Amygdala (tissue), 56 donors: ENCODE measurements at regions not wholly inside any gene's neighbourhood (a gene's known extent, or its start where the extent isn't known, plus 50 kb on each side); places are given as distances from the start of the nearest gene placed in this dataset.

Experiments used
- DNase-seq, 56 donors: peaks; one replicate each; lab custom pipeline; 2025; lab: John Stamatoyannopoulos, UW

DNA sequence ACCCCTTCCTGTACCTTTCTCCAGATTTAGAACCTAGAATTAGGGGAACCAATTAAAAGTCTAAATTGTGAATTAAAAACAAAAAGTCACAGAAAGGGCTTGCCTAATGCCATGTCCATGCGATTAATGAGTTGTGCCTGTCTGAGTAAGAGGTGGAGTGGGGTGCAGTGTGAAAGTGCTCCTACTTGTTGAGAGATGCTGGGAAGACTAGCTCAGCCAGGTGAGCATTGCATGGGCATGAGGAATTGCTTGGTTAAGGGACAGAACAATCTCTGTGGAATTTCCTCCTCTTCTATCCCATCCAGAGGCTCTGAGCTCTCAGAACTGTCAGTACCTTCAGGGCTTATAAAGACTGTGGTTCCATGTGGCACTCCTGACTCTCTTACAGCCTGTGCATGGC is 159.0 kb upstream of the UBL3 start:
- DNase-seq: no peak

DNA sequence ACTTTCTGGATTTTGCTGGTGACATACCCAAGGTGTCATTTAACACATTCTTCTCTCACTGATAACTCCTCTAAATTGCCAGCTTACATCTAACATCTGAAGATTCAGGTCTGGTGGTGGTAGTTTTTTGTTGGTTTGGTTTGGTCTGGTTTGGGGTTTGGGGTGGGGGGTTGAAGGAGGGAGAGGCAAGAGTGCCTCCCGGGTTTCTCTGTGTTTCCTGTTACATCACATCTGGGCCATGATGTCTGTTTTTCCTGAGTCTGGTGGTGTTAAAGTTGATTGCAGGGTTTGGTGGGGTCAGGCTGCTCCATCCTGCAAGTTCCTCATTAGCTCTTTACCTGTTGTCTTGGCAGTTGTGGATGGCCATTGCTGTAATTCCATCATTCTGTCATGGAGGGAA is 155.8 kb upstream of the UBL3 start:
- DNase-seq: no peak

DNA sequence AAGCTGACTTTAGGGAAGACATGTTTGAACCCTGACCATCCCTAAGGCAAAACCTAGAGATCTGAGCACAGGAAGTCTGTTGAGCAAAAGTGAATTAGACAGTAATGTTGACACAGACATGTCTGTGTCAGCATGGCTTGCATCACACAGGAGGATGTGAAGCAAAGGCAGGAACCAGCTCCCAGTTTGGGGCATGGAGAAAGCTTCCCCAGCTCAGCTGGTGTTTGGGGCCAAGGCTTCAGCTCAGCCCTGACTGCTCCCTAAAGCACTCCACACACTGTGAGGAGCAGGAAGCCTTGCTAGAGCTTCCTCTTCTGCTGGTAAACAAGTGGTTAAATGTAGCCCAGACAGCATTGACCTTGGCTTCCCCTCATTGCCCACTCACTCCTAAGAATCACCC is 153.8 kb upstream of the UBL3 start:
- no peak for DNase-seq

DNA sequence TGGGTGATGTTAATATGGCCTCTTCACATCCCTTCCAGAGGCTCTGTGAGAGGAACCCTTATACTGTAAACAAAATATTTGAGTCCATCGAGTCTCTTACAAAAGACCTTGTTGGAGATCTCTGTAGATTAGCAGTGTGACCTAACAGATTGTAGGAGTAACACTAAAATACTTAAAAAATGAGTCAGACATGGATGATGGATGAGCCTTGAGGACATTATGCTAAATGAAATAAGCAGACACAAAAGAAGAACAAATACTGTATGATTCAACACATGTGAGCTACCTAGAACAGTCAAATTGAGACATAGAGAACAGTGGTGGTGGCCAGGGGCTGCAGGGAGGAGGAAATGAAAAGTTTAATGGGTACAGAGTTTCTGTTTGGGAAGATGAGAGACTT is 152.2 kb upstream of the UBL3 start:
- no peak for DNase-seq

DNA sequence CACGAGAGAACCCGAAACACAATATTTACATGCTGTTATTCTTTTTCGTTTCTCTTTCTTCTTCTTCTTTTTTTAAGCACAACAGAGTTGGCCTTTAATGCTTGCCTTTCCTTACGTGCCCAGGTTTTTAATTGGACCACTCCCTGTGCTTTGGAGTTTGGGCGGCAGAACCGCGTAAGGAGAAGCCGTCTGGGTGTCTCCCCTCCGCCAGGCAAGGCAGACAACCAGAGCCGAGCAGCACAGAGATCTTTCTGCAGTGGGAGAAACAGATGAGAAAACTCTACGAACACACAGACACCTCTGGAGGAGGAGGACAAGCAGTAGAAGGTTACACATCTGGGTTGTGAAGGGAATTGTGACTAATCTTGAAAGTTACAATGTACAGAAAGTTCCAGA is 150.0 kb upstream of the UBL3 start:
- no peak for DNase-seq

DNA sequence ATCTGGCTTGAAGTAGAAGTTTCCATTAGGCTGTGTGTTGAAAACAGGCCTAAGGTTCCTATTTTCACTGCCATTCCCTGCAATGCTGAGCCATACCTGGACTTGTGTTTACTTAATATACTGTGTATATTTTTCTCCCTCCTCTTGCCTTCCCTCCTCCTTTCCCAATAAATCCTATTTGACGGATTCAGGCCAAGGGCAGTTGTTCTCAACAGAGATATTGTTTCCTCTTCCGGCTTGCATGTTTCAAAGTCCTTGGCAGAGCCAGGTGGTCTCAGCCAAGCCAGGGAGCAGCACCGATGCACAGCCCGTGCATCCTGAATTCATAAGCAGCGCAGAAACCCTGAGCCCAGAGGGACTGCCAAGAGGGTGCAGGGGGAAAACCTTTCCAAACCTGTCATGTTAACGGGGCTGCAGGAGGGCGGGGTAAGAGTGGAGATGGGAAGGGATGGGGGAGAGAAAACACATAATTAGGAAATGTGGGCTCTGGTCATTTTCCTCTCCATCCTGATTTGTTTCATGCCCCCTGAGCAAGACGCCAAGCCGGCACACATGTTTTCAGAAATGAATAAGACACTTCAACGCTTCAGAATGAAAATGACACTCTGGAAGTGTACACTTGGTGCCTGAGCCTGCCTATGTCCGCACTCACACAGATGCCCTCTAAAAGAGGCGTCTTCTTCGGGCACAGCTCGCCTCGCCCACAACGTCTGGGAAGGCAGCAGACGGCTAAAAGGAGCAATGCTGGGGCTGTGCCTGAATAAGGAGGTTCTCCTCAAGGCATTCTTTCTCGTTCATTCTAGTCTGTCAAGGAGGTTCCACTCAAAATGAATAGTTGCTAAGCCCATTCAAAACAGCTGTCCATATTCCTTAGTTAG is 149.3 kb upstream of the UBL3 start:
- no peak for DNase-seq

DNA sequence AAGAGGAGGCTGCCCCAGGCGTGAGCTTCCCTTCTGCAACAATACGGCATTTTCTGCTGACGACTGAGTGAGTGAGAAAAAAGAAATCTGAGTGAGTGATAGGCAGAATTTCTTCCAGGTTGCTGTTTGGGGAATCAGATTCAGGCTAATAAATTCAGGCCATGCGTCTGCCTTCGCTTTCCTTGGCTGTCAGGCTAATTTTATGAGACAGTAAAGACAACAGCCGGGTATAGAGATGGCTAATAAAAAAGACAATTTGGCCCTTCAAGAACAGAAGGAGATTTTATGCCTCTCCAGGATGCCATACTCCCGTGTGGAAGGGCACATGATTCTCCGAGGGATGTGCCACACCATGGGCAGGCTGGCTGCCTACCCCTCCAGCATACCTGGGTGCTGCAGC is 145.9 kb upstream of the UBL3 start:
- DNase-seq: no peak

DNA sequence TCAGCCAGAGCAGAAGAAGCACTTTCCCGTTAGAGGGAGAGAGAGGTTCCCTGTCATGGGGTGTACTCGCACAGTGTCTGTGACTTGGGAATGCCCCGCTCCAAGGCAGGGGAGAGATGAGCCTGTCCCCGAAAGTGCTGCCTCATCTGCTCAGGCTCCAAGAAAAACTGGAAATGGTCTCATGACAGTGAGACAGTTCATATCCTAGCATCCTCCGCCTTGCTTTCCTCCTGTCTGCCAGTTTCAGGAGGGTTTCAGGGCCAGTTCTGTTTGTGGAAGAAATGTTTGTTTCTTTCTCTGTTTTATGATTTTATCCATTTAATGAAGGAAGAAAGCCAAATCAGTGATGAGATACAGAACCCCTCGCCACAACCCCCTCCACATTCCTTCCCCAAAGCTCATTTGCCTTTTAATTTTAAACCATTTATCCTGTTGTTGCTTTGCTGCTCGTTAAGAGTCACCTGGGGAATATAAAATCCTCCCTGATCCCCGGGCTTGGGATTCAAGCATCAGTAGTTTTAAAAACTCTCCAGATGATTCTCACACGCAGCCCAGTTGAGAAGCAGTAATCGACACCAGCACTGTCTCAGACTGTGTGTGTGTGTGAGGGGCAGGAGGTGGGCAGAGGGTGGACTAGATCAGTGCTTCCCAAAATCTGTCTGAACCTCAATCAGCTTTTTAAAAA is 144.6 kb upstream of the UBL3 start:
- no peak for DNase-seq

DNA sequence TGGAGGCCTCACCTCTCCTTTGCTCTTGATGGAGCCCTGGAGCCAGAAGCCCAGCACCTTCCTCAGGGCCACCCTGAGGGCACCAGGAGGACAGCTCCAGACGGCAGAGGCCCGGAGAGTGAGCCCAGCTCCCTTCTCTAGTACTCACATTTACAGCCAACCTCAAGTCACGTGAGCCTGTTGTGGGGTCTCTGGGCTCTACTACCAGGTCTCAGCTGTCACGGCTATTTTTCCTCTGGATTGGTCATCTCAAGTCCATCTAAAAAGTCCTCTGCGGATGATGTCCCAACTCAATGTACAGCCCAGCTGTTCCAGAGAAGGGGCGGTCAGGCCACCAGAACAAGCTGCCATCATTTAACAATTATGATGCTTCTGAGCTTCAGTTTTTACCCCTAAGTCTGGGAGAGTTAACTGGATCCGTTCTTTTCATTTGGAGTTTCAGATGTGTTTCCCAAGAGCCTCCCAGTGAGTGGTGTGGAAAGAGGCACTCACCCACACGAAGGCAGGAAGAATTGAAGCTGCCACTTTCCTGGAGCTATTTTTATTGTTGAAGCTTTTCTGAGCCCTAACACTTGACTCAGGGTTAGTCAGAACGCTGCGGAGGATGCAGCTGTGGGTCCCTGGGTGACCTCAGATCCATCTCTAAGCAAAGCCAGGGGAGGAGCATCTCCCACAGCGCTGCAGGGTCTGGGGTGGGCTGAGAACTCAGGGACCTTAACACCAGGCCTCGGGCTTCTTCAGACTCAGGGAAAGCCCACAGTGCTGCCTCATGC is 143.5 kb upstream of the UBL3 start:
- DNase-seq: no peak

DNA sequence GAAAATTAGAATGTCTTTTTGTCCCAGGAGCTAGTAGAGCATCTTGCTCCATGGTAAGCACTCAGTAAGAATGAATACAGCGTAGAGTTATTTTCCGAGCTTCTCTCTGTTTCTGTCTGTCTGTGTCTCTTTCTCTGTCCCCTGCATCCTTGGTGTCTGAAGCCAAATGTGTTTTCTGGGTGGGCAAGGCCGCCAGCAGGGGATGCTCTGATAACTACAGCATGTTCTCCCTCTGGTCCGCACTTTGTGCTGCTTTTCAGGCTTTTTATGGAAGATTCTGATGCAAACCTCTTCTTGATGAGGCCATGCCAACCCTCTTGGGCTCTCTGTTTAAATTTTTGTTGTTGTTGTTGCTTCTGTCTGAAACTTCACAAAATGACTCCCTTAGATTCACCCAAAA is 142.8 kb upstream of the UBL3 start:
- no peak for DNase-seq

DNA sequence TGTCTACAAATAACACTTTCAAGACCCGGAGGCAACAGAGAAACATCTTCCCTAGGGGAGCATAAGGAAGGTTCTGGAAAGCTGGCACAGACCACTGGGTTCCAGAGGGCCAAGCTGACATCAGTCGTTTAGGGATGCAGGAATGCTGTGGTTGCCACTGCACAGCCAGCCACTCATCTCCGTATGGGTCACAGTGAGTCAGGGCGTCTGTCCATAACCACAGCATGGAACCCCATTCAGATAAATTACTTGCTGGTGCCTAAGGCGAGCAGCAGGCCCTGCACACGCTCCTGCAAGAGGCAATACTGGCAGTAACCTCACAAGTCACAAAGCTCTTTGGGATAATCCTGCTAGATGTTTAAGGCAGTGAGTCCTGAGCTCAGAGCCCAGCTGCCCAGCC is 140.9 kb upstream of the UBL3 start:
- DNase-seq: no peak

DNA sequence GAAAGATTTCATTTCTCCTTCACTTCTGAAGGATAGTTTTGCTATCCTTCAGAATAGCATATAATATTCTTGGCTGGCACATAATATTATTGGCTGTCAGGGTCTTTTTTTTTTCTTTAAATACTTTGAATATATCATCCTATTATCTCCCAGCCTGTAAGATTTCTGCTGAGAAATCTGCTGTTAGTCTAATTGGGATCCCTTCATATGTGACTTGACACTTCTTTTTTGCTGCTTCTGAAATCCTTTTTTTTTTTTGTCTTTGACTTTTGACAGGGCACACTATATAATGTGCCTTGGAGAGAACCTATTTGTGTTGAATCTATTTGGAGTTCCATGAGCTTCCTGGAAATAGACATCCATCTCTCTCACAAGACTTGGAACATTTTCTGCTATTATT is 136.9 kb upstream of the UBL3 start:
- DNase-seq: no peak

DNA sequence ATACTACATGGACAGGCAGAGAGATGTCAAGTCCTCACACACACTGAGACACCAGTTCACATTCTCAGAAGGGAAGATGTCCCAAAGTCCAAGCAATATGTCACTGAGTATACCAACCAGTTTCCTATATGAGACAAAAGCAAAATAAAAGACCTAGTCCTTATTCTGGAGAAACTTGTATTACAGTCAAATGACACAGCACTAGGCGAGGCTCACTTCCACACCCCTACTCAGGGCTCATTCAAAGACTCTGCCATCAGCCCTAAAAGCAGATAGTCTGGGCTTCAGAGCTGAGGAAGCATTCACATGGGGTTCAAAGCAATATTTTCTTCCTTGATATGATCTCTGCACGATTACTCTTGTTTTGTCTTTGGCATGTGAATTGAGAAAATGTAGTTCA is 129.9 kb upstream of the UBL3 start:
- no peak for DNase-seq

DNA sequence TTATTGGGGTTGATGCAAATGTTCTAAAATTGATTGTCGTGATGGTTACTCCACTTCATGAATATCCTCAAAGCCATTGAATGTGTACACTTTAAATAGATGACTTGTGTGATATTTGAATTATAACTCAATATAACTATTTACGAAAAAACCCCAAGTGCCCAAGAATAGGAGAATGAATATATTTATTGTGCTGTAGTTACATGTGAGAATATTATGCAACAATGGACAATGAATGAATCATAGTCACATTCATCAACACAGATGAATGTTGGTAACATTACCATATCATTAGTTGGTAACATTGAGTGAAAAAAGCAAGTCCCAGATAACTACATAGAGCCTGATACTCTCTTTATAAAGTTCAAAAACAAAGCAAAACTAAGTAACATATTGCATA is 127.8 kb upstream of the UBL3 start:
- DNase-seq: no peak

DNA sequence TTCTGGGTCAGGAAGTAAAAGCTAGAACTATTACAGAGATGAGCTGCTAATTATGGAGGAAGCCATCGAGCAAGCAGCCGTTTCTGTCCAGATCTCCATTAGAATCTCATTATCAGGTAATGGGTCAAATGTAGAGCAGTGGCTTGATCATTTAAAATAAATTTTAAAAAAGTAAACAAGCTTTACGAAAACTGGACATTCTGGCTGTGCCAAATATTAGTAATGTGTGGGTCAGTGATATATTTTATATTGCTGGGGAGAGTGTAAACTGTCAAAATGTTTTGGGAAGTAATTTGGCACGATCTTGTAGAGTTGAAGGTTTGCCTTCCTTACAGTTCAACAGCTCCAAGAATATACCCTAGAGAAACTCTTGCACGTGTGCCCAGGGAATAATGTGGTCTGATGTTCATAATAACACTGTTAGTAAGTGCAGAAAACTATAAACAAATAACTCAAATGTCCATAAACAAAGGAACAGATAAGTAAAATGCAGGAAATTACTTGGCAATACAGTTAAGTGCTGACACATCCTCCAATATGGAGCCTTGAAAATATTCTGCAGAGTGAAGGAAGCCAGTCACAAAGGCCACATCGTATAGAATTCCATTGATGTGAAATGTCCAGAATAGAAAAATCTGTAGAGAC is 127.2 kb upstream of the UBL3 start:
- no peak for DNase-seq

DNA sequence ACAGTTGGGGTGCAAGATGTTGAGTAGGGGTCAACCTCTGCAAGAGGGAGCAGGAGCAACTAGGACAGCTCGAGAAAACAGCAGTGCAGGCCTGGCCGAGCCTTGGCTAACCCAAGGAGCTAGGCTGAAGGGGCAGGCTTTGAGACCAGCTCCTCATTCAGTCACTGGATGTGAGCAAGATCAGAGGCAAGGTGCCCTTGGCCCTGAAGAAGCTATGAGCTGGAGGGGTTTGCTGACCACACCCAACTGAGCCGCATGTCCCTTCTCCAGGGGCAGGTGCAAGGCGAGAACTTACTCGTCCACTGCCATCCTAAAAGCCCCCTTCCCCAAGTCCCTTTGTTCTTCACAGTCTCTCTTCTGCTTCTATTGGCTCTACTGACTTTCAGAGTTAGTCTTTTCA is 126.1 kb upstream of the UBL3 start:
- DNase-seq: no peak

DNA sequence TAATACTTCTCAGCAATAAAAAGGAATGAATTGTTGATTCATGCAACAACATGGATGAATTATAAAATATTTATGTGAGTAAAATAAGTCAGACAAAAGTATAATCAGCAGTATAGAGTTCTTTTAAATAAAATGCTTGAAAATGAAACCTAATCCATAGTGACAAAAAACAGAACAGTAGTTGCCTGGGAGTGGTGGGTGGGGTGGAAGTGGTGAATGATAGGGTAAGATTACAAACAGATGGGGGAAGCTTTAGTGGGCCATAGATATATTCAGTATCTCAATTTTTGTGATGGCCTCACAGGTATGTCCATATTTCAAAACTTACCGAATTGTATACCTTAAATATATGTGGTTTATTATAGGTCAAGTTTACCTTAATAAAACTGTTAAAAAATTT is 124.9 kb upstream of the UBL3 start:
- no peak for DNase-seq

DNA sequence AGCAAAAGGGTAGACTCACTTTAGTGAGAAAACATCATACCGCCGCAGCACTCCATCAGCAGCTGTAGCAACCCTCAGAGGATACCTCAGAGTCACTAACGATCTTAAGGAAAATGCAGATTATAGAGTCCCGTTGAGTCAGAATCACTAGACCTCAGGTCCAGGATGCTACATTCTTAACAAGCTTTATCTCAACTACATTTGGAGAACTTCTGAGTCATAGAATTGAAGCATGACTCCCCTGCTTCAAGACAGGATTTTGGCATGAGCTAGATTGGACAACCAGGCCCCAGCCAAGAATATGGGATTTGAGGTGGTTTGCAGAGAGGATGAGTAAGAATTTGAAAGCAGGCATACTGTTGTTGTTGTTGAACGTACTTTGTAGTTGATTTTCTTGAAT is 118.9 kb upstream of the UBL3 start:
- no peak for DNase-seq

DNA sequence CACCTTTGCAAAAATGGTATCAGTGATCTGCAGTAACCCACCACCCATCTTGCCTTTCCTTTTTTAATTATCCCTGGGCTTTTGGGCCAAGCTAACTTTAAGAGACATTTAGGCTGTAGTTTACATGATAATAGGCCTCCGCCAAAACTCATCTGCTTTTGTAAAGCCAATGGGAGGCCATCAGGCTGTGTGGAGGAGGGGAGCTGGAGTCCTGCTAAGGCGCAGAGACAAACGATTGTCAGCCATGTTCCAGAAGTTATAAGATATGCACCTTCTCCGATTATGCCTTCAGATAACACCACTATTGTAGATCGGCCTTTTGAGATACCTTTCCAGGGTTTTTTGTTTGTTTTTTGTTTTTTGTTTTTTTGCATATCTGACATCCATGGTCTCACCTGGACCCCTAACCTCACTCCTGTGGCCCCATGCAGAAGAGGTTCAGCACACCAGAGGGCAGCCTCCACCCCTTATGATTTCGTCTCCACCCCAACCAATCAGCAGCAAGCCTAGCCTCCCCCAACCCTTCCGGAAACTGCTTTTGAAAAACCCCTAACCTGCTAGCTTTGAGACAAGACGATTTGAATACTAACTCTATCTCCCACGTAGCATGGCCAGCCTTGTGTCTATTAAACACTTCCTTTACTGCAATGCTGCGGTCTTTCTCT is 113.9 kb upstream of the UBL3 start:
- DNase-seq: no peak

DNA sequence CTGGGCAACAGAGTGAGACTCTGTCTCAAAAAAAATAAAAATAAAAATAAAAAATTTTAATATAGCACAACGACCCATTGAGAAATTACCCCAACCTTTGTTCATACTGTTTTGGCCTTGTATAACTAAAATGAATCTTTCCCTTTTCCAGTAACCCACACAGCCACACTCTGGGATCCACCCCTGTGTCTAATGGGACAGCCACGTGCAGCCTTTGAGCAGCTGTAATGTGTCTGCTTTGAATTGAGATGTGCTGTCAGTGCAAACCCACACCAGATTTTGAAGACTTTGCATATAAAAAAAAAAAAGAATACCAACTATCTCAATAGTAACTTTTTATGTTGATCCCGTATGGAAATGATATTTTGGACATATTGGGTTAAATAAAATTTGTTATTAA is 112.7 kb upstream of the UBL3 start:
- no peak for DNase-seq
